GM12875 (cell line): ENCODE measurements at regions not wholly inside any gene's neighbourhood (a gene's known extent, or its start where the extent isn't known, plus 50 kb on each side); places are given as distances from the start of the nearest gene placed in this dataset.

ENCODE experiments used
- H3K4me3 ChIP-seq: one replicate; pipeline ENCODE4 v1.5.1; 2011; ENCODE audit warnings: low read depth, low read length, control low read depth
- TF ChIP-seq, protein P1 (sequence below): IDR thresholded peaks from 2 replicates; pipeline ENCODE4 v1.5.1; 2011; ENCODE audit warnings: low read depth, mild to moderate bottlenecking, control low read depth, inconsistent platforms, low read length, moderate library complexity, borderline replicate concordance; ENCODE audit not compliant: insufficient read depth

DNA sequence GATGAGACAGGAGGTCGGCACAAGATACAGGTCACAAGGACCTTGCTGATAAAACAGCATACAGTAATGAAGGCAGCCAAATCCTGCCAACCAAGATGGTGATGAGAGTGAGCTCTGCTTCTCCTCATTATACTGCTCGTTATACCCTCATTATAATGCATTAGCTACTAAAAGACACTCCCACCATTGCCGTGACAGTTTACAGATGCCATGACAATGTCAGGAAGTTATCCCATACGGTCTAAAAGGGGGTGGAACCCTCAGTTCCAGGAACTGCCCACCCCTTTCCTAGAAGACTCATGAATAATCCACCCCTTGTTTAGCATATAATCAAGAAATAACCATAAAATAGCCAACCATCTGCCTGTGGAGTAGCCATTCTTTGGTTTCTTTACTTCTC lies 224.2 kb downstream of the RBM43 start:
- TF ChIP-seq, protein P1, sequence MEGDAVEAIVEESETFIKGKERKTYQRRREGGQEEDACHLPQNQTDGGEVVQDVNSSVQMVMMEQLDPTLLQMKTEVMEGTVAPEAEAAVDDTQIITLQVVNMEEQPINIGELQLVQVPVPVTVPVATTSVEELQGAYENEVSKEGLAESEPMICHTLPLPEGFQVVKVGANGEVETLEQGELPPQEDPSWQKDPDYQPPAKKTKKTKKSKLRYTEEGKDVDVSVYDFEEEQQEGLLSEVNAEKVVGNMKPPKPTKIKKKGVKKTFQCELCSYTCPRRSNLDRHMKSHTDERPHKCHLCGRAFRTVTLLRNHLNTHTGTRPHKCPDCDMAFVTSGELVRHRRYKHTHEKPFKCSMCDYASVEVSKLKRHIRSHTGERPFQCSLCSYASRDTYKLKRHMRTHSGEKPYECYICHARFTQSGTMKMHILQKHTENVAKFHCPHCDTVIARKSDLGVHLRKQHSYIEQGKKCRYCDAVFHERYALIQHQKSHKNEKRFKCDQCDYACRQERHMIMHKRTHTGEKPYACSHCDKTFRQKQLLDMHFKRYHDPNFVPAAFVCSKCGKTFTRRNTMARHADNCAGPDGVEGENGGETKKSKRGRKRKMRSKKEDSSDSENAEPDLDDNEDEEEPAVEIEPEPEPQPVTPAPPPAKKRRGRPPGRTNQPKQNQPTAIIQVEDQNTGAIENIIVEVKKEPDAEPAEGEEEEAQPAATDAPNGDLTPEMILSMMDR: no peak
- no peak overlapping the region for H3K4me3 ChIP-seq

DNA sequence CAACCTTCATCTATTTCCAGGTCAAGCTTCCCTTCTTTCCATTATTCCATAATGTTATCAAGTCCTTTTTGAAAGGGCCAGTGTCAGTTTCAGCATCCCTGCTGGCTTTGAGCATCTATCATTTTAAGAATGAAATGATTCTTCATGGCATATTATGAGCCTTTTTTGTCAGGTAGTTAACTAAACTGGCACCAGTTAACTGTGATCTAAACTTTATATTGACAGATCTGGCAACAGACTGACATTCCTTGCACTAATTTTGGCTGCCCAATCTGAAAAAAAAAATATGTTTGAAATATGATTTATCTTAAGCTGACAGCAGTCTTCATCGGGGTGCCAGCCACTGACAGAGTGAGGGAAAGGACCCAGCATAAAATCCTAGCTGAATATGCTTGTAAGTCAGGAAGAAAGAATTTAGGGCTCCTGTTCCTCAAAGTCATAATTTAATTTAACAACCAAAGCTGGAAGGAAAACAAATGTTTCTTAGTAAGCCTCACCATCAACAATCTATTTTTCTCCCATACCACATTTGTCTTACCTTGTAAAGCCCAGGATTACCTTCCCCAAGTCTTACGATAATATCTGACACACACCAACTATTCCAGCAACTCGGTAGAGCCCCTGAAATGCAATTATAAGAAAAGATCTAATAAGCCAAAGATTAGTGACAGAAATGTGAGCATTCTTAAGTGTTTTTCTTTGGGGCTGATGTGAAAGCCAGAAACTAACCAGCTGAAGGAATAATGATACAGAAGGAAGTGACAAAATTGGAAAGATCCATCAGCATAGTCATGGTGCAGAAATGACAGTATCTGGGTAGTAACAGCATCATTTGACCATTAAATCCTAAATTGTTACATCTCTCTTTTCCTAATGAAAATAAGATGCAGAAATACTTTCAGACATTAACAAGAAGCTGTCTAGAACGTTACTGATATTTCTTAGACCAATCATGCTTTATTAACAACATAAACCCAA lies 228.1 kb downstream of the RBM43 start:
- TF ChIP-seq, protein P1: no peak
- H3K4me3 ChIP-seq: no peak overlapping the region

DNA sequence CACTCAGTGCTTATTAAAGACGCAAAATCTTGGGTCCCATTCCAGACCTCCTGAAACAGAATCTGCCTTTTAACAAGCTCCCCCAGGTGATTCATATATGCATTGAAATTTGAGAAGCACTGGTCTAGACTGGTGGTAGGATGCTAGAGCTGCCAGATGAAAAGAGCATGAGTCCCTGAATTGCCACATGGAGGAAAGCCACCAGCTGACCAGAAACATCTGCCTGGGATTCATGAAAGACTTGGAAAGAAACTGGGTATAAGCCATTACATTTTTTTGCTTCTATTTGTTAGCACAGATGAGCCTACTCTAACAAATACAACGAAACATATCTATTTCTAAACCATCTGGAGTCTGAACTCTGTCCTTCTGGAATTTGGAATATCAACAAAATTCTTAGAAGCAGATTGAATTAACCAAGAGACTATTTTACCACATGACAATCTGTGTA lies 228.9 kb downstream of the RBM43 start:
- TF ChIP-seq, protein P1: no peak
- no peak overlapping the region for H3K4me3 ChIP-seq

DNA sequence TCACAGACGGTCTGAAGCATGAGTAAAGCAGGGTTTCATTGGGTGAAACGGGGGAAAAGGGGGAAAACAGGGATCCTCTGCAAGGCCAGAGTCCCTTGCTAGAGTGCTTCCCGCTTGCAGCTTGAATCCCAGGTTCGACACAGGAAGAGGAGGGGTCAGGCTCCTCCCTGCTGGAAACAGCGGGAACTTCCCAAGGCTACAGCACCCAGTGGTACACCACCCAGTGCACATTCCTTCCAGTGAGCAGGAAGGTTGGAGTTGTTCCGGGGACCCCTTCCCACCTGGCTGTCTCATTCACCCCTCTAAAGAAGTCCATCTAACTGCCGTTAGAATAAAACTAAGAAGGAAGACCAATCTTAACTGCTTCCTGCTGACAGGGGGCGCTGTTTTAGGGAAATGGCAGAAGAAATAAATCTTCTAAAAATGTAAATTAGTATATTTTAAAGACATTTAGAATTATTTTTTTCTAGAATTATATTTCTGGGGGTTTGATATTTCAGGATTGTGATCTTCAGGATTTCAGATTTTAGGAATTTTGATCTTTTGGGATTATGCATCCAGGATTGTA lies 230.9 kb downstream of the RBM43 start:
- H3K4me3 ChIP-seq: no peak overlapping the region
- TF ChIP-seq, protein P1: no peak

DNA sequence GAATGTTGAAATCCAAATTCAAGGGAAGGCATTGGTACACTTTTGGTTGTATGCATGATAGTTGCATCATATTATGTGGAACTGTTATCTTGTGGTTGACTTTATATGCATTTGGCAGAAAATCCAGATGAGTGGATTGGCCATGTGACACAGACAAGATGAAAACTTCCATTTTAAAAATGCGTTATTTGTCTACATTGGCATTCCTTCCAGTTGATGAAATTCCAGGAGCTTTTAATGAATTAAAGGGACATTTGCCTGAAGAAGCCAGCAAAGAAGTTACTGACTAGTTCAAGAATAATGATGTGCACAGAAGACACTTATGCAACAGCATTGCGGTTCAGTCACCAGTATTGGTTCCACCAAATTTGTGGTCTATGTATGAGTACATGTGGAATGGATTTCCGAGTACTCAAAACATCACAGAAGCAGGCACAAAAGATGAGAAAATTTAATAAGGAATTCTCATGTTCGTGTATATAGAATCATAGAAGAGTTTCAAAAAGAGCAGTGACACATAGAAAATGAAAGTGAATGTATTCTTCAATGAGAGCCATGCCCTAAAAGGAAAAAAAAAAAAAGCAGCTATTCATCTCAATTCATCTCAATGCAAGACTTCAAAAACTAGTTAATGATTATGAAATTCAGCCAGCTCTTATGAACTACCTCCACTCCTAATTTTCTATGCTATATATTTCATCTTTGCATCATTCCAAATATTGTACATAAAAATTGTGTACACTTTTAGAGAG lies 232.1 kb downstream of the RBM43 start:
- TF ChIP-seq, protein P1: no peak
- H3K4me3 ChIP-seq: no peak overlapping the region

DNA sequence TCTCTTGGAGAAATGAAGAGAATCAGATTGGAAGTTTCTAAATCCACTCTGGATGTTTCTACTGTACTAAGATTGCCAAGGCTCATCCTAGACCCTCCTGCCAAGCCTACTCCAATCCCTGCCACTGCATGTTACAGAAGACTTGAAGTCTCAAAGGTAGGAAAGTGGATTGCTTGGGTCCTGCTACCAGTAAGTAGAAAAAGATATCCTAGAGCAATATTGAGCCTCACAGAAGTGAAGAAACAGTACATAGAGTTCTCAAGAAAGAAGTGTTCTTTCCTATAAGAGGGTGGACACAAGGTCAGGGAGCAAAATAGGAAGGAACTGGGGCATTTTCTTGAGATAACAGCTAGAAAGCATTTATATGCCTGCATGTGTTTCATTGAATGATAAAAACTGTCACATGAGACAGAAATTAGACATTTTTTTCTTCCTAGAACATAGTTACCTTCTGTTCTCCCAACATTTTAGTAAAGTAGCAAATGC lies 232.9 kb downstream of the RBM43 start:
- H3K4me3 ChIP-seq: no peak overlapping the region
- TF ChIP-seq, protein P1: no peak
